ENCODE measurements at regions not wholly inside any gene's neighbourhood (a gene's known extent, or its start where the extent isn't known, plus 50 kb on each side); places are given as distances from the start of the nearest gene placed in this dataset.
"Not testable (repeated sequence)": the region's sequence is repeated elsewhere in the genome, so short reads cannot be mapped to it uniquely, and the experiment has no call there.

DNA sequence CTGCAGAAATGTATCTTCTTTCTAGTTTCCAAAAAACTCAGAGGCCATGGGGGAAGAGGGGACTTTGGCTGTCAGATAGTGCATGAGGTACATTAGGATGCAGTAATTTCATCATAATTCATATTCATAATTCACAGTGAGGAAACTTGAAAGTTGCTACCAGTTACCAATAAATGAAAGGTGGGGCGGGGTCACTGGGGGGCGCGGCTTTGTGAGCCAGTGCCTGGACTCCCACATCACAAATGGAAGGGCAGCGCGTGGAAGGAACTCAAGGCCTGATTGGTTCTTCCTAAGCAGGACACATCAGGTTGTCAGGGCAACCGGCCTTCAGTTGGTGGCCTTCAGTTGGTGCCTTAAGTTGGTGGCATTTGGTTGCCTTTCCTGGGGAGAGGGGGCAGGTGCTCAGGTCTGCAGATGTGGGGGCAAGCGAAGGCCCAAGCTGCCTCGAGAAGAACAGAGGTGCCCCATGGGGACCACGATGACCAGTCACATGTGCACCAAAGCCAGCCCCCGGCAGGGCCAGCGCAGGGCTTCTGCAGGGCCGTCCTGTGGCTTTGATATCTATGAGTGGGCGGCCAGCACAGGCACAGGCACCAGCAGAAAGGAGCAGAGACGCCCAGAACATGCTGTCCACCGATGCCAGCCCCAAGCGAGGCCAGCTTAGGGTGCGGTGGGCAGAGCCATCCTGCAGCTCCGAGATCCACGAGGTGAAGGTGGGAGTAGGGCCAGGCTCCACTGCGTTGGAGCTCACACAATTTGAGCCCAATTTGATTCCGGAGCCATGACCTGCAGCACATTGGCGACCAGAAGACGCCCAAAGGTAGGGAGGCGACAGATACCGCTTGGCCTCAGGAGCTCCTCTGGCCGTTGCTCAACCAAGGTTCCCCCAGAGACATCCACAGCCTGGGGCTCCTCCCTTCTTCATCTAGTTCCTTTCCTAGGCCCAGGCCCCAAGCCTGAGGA is 3248.2 kb upstream of the OR11H1 start:
- not testable (repeated sequence) for DNase-seq (ENCODE audit: low read depth); H3K4me3 ChIP-seq (ENCODE audit: low read depth, low read length)

DNA sequence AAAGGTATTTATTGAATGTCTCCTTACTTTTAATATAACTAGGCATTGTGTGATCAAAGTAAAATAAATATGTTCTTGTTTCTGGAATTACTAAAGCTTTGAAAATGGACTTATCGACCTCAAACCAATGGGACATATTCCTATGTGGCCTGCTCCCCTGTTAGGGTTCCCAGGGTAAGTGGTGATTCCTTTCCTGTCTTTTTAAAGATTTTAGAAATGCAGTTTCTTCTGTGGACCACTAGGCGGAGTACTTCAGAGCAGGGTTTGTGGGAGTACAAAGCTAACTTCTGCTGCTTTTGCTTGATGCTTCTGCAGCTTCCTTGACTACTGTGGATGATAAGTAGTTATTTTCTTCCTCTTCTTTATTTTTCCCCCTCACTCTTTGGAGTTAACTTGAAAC is 3243.3 kb upstream of the OR11H1 start:
- H3K4me3 ChIP-seq (ENCODE audit: low read depth, low read length); DNase-seq (ENCODE audit: low read depth): not testable (repeated sequence)
- TF ChIP-seq, protein P1, sequence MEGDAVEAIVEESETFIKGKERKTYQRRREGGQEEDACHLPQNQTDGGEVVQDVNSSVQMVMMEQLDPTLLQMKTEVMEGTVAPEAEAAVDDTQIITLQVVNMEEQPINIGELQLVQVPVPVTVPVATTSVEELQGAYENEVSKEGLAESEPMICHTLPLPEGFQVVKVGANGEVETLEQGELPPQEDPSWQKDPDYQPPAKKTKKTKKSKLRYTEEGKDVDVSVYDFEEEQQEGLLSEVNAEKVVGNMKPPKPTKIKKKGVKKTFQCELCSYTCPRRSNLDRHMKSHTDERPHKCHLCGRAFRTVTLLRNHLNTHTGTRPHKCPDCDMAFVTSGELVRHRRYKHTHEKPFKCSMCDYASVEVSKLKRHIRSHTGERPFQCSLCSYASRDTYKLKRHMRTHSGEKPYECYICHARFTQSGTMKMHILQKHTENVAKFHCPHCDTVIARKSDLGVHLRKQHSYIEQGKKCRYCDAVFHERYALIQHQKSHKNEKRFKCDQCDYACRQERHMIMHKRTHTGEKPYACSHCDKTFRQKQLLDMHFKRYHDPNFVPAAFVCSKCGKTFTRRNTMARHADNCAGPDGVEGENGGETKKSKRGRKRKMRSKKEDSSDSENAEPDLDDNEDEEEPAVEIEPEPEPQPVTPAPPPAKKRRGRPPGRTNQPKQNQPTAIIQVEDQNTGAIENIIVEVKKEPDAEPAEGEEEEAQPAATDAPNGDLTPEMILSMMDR (IDR thresholded peaks at IDR 0.05; ENCODE audit: insufficient read depth, low read depth, low read length, missing control alignments), result peak; percentile 7

DNA sequence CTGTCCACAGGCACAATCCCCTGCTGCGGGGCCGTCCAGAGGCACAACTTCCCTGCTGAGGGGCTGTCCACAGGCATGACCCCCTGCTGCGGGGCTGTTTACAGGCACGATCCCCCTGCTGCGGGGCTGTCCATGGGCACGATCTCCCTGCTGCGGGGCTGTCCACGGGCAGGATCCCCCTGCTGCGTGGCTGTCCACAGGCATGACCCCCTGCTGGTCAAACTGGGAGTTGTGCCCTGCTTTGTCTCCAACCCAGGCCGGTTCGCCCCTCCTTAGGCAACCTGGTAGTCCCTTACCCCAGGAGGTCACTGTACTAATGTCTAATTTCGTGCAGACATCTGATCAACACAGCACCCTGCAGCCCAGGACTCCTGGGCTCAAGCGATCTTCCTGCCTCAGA is 3230.6 kb upstream of the OR11H1 start:
- not testable (repeated sequence) for H3K4me3 ChIP-seq (ENCODE audit: low read depth, low read length); DNase-seq (ENCODE audit: low read depth)
